Sigmoid colon (tissue), 6 donors: ENCODE measurements at regions not wholly inside any gene's neighbourhood (a gene's known extent, or its start where the extent isn't known, plus 50 kb on each side); places are given as distances from the start of the nearest gene placed in this dataset.

Experiments
- DNase-seq: peaks from one replicate; pipeline ENCODE4 v3.0.0-alpha.2; 2019
- H3K27ac ChIP-seq, 4 donors: fragments of 200-600 bp; sonication (generic); one replicate each; pipeline ENCODE4 v1.5.1; 2016 to 2019; ENCODE audit warnings: mild to moderate bottlenecking in 1 of 4
- H3K27me3 ChIP-seq, 3 donors: fragments of 200-600 bp; sonication (generic); one replicate each; pipeline ENCODE4 v1.5.1; 2019; ENCODE audit warnings: mild to moderate bottlenecking in 1 of 3
- H3K36me3 ChIP-seq, 4 donors: fragments of 200-600 bp; sonication (generic); one replicate each; pipeline ENCODE4 v1.5.1; 2016 to 2019
- H3K4me1 ChIP-seq, 4 donors: fragments of 200-600 bp; sonication (generic); one replicate each; pipeline ENCODE4 v1.5.1; 2017 to 2019
- H3K4me3 ChIP-seq, 4 donors: fragments of 200-600 bp; sonication (generic); one replicate each; pipeline ENCODE4 v1.5.1; 2017 to 2019; ENCODE audit warnings: mild to moderate bottlenecking in 2 of 4, moderate library complexity in 1 of 4
- H3K9me3 ChIP-seq, 4 donors: fragments of 200-600 bp in 3 of 4; sonication (generic) in 3 of 4; one replicate each; pipeline versions ENCODE4 v1.5.1 to v1.6.1; 2013 to 2019
- EP300 ChIP-seq, 4 donors: sonication (generic); formaldehyde crosslinking; IDR thresholded peaks; one replicate each; pipeline ENCODE4 v1.6.1; 2017; ENCODE audit warnings: antibody characterized with exemption in 4 of 4
- POLR2A ChIP-seq, 2 donors: fragments of 450-650 bp; IDR thresholded peaks; one replicate each; pipeline ENCODE4 v1.6.1; 2016; ENCODE audit warnings: antibody characterized with exemption in 2 of 2, mild to moderate bottlenecking in 2 of 2, moderate library complexity in 2 of 2
- POLR2AphosphoS5 ChIP-seq, 4 donors: sonication (generic); formaldehyde crosslinking; IDR thresholded peaks; one replicate each; pipeline ENCODE4 v1.6.1; 2017; ENCODE audit warnings: antibody characterized with exemption in 4 of 4
- WGBS, 2 donors: extraction: QIAGEN DNeasy Blood & Tissue Kit; methylation state at CpG; one replicate each; pipeline ENCODE4 v1.1.7; 2013; 5-methylcytosine and 5-hydroxymethylcytosine counted together
- intact Hi-C: fragments of 100-400 bp; cut with DNase I; formaldehyde crosslinking; loops from one replicate; pipeline ENCODE4 v1.15.1; 2023
- TF ChIP-seq, protein P1 (sequence below), 4 experiments: fragments of 450-650 bp in 3 of 4; fragments of 200-600 bp in 1 of 4; IDR thresholded peaks; one replicate each; pipeline ENCODE4 v1.5.1; 2016 to 2019; ENCODE audit warnings: antibody characterized with exemption in 4 of 4, mild to moderate bottlenecking in 3 of 4, moderate library complexity in 2 of 4
- donor health status: healthy with polysubstance abuse.
- donor health status: healthy.

DNA sequence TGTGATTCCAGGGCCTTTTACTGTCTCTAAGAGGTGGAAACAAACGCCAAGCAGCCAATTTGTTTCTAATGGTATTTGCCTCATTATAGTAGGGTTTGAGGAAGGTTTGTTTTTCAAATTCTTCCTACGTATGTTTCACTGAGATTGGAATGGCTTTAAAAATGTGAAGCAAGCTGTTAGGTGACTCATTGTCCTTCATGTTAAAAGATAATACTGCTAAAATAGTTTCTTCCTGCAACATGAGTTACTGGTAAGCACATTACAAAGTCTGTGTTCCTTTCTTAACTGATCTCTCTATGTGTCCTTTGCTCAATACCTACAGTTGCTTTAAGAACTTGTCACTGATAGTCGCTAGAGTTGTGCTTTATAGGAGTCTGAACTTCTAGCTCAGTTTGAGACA is 1183.9 kb downstream of the RPA4 start:
- no peaks in the 10 kb centered on the region for H3K27me3 ChIP-seq

DNA sequence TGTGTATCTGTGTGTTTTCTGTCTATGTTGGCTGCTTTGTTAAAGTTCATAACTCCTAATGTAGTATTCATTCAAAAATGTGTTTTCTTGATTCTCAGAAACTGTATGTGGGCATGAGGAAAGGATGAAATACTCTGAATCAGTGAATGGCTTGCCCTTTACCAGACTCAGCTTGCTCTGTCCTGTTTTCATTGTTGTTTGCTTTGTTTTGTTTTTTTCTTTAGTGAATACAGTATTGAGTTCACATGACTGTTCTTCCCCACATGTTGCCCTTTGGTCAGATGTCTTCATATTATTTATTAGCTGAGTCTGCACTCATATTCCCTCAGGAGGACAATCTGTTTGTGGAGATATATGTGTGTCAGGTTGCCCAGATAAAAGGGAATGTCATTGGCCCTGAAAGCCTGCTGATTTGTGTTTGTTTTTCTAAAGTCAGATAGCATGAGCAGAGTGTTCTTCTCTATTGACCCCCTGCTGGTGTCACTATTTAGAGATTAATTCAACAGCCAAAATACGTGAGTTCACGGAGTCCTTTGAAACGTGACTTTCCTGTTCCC is 1184.4 kb downstream of the RPA4 start:
- Histone ChIP-seq H3K9me3 (no peaks in the 10 kb centered on the region), H3K4me1 (no peaks in the 10 kb centered on the region), H3K4me3 (no peak overlapping the region), H3K36me3 (no peaks in the 10 kb centered on the region), H3K27ac (no peak overlapping the region), H3K27me3 (no peaks in the 10 kb centered on the region)
- intact Hi-C loops = no loop called here
- TF ChIP-seq EP300 (IDR thresholded peaks at IDR 0.05) = no peak
- no peak for TF ChIP-seq POLR2A (IDR thresholded peaks at IDR 0.05)
- TF ChIP-seq, protein P1, sequence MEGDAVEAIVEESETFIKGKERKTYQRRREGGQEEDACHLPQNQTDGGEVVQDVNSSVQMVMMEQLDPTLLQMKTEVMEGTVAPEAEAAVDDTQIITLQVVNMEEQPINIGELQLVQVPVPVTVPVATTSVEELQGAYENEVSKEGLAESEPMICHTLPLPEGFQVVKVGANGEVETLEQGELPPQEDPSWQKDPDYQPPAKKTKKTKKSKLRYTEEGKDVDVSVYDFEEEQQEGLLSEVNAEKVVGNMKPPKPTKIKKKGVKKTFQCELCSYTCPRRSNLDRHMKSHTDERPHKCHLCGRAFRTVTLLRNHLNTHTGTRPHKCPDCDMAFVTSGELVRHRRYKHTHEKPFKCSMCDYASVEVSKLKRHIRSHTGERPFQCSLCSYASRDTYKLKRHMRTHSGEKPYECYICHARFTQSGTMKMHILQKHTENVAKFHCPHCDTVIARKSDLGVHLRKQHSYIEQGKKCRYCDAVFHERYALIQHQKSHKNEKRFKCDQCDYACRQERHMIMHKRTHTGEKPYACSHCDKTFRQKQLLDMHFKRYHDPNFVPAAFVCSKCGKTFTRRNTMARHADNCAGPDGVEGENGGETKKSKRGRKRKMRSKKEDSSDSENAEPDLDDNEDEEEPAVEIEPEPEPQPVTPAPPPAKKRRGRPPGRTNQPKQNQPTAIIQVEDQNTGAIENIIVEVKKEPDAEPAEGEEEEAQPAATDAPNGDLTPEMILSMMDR (IDR thresholded peaks at IDR 0.05) = no peak
- no peak for TF ChIP-seq POLR2AphosphoS5 (IDR thresholded peaks at IDR 0.05)
- WGBS, 2 donors = 79 to 86% methylated on average over 3 of the region's 3 CpGs
- no peak for DNase-seq

More for the DNA sequence above, 1183.9 kb downstream of the RPA4 start:
- WGBS, 2 donors = 59 to 60% methylated on average over 3 of the region's 3 CpGs
- Histone ChIP-seq H3K36me3 (no peaks in the 10 kb centered on the region), H3K27ac (no peak overlapping the region), H3K9me3 (no peaks in the 10 kb centered on the region), H3K4me1 (no peaks in the 10 kb centered on the region), H3K4me3 (no peak overlapping the region)
- intact Hi-C loops = no loop called here
- TF ChIP-seq EP300 (IDR thresholded peaks at IDR 0.05) (no peak), POLR2AphosphoS5 (IDR thresholded peaks at IDR 0.05) (no peak), POLR2A (IDR thresholded peaks at IDR 0.05) (no peak)
- TF ChIP-seq, protein P1 (IDR thresholded peaks at IDR 0.05) = no peak
- no peak for DNase-seq

DNA sequence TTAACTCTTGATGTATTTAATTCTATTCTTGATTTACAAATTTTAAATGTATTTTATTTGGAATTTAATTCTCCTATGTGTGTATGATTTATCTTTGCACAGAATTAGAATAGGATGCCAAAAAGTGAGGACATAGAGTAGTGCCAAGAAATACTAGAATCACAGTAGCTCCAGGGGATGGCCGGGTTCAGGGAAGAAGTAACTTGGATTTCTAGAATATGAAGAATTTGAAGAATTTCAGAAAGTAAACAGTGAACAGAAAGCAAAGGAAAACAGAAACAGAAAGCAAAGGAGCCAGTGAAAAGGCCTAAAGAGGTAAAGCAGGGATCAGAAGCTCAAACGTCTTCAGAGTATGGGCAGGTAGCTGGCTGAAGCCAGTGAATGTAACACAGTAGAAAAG is 1187.6 kb downstream of the RPA4 start:
- Histone ChIP-seq H3K27me3 (no peaks in the 10 kb centered on the region), H3K27ac (no peak overlapping the region), H3K36me3 (no peaks in the 10 kb centered on the region), H3K4me1 (no peaks in the 10 kb centered on the region), H3K4me3 (no peak overlapping the region), H3K9me3 (no peaks in the 10 kb centered on the region)
- 37 to 56% methylated on average over 2 of the region's 2 CpGs for WGBS, 2 donors
- TF ChIP-seq POLR2A (IDR thresholded peaks at IDR 0.05) = no peak
- no peak for TF ChIP-seq POLR2AphosphoS5 (IDR thresholded peaks at IDR 0.05)
- TF ChIP-seq EP300 (IDR thresholded peaks at IDR 0.05) = no peak
- TF ChIP-seq, protein P1 (IDR thresholded peaks at IDR 0.05) = no peak
- intact Hi-C loops = no loop called here
- no peak for DNase-seq

DNA sequence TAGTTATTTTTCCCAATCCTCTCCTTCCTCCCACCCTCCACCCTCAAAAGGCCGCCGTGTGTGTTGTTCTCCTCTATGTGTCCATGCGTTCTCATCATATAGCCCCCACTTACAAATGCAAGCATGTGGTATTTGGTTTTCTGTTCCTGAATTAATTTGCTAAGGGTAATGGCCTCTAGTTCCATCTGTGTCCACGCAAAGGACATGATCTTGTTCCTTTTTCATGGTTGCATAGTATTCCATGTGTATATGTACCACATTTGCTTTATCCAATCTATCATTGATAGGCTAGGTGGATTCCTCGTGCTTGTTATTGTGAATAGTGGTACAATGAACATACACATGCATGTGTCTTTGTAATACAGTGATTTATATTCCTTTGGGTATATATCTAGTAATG is 1193.7 kb downstream of the RPA4 start:
- DNase-seq = no peak
- Histone ChIP-seq H3K4me1 (no peaks in the 10 kb centered on the region), H3K27ac (no peak overlapping the region), H3K27me3 (peaks cover 0 to 2% (median 0%) of the 10 kb centered on the region in 3 donors), H3K9me3 (no peaks in the 10 kb centered on the region), H3K36me3 (no peaks in the 10 kb centered on the region), H3K4me3 (no peak overlapping the region)
- 86 to 91% methylated on average over 5 of the region's 5 CpGs for WGBS, 2 donors
- TF ChIP-seq POLR2A (IDR thresholded peaks at IDR 0.05) = no peak
- TF ChIP-seq POLR2AphosphoS5 (IDR thresholded peaks at IDR 0.05) = no peak
- TF ChIP-seq, protein P1 (IDR thresholded peaks at IDR 0.05) = no peak
- TF ChIP-seq EP300 (IDR thresholded peaks at IDR 0.05) = no peak
- intact Hi-C loops = no loop called here

DNA sequence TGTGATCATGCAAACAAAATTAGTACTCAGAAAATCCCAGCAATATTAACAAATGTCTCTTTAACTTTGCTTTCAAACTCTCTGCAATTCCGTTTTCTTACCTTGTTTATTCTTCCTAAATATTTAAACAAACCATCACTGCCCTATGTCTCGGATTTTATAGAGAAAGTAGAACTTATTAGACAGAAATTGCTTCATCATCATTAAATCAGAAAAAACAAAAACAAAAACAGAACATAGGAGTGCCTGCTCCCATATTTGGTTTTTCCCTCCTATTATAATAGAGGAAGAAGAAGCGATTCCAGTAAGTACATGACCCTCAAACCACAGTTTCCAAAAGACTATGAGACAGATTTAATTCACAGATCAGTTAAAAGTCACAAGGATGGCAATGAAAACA is 1228.0 kb downstream of the RPA4 start:
- no peaks in the 10 kb centered on the region for H3K4me1 ChIP-seq
- H3K27me3 ChIP-seq = no peaks in the 10 kb centered on the region
- DNase-seq = no peak
- TF ChIP-seq POLR2A (IDR thresholded peaks at IDR 0.05) = no peak
- no peak for TF ChIP-seq EP300 (IDR thresholded peaks at IDR 0.05)
- TF ChIP-seq, protein P1 (IDR thresholded peaks at IDR 0.05) = no peak
- TF ChIP-seq POLR2AphosphoS5 (IDR thresholded peaks at IDR 0.05) = no peak
- no peak overlapping the region for H3K4me3 ChIP-seq
- WGBS, 2 donors = 39 to 48% methylated on average over 3 of the region's 3 CpGs
- intact Hi-C loops = no loop called here
- H3K36me3 ChIP-seq = no peaks in the 10 kb centered on the region
- H3K9me3 ChIP-seq = no peaks in the 10 kb centered on the region
- H3K27ac ChIP-seq = no peak overlapping the region
